ENCODE measurements at regions not wholly inside any gene's neighbourhood (a gene's known extent, or its start where the extent isn't known, plus 50 kb on each side); places are given as distances from the start of the nearest gene placed in this dataset.

DNA sequence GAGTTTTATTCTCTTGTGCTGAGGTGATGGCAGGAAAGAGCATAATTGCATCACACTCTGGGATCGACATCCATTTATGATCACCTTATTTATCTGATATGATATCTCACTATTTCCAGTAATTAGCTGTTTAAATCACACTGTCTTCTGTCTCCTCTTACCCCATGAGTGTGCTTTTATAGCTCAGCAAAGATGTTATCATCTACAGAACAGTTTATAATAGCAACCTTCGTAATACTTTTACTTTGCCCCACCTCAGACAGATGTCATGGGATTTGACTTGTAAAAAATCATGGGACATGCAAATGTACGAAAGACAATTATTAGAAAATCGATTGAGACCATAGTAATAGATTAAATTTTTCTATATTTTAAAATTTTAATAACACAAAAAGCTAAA lies 1122.3 kb upstream of the PCDH10 start:
- TF ChIP-seq POLR2A (IDR thresholded peaks at IDR 0.05) (no peak), EP300 (IDR thresholded peaks at IDR 0.05) (no peak)
